IPS DF 19.7 (cell line): ENCODE measurements at regions not wholly inside any gene's neighbourhood (a gene's known extent, or its start where the extent isn't known, plus 50 kb on each side); places are given as distances from the start of the nearest gene placed in this dataset.
"Not testable (repeated sequence)": the region's sequence is repeated elsewhere in the genome, so short reads cannot be mapped to it uniquely, and the experiment has no call there.

ENCODE experiments used
- DNase-seq: peaks from one replicate; pipeline ENCODE4 v3.0.0-alpha.2; 2013; ENCODE audit warnings: low read depth, low spot score

DNA sequence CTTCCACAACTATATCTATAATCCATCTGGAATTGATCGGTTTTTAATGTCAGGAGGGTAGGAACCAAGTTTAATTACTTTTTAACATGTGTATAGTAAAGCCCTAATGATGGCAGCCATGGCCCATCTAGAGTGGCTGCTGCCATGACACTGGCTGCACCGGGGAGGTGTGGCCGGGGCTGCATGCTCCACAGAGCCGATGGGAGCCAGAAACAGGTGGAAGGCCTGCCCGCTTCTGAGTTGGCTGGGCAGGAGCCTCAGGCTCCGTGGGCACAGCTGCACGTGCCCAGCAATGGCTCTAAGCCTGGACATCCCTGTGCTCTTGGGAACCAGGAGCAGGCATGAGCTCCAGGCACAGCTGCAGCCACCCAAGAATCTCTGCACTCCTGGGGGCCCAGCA lies 73.0 kb downstream of the GBP6 start:
- no peak for DNase-seq

DNA sequence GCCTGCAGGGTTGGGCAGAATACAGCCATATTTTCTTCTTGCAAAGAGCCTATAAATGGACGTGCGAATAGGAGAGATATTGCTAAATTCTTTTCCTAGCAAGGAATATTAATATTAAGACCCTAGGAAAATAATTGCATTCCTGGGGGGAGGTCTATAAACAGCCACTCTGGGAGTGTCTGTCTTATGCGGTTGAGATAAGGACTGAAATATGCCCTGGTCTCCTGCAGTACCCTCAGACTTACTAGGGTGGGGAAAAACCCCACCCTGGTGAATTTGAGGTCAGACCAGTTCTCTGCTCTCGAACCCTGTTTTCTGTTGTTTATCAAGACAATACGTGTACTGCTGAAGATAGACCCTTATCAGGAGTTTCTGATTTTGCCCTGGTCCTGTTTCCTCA lies 74.4 kb downstream of the GBP6 start:
- DNase-seq = not testable (repeated sequence)

DNA sequence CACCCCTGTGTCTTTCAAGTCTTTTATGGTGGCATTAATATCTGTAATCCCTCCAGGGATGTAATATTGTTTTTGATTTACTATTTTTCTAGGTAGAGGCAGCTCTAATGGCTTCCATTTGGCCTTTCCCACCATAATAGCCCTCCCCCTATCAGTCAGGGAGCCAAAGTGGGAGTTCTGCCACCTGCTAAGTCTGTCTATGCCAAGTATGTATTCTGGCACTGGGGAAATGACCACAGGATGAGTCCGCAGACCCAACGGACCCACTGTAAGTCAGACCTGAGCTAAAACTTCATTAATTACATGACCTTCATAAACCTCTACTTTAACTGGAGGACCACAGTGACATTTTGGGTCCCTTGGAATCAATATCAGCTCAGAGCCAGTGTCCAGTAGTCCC lies 77.1 kb downstream of the GBP6 start:
- DNase-seq = no peak

DNA sequence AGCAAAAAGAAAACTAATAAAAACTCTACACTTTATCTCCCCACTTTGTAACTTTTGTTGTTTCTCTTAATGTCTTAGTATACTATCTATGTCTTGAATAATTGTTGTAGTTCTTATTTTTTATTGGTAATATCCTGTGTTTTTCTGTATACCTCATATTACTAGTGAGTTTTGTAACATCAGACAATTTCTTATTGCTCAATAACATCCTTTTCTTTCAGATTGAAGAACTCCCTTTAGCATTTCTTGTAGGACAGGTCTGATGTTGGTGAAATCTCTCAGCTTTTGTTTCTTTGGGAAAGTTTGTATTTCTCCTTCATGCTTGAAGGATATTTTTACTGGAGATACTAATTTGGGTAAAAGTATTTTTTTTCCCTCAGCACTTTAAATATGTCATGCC lies 79.8 kb upstream of the LRRC8B start:
- no peak for DNase-seq

DNA sequence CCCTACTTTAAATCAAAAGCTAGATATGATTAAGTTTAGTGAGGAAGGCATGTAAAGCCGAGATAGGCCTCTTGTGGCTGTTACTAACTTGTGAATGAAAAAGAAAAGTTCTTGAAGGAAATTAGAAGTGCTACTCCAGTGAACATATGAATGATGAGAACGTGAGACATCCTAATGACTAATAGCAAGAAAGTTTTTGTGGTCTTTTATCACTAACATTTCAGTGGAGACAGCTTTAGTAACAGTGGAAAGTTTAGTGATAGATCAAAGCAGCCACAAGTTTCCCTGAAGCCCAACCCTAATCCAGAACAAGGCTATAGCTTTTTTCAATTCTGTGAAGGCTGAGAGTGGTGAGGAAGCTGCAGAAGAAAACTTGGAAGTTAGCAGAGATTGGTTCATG lies 73.6 kb upstream of the LRRC8B start:
- no peak for DNase-seq

DNA sequence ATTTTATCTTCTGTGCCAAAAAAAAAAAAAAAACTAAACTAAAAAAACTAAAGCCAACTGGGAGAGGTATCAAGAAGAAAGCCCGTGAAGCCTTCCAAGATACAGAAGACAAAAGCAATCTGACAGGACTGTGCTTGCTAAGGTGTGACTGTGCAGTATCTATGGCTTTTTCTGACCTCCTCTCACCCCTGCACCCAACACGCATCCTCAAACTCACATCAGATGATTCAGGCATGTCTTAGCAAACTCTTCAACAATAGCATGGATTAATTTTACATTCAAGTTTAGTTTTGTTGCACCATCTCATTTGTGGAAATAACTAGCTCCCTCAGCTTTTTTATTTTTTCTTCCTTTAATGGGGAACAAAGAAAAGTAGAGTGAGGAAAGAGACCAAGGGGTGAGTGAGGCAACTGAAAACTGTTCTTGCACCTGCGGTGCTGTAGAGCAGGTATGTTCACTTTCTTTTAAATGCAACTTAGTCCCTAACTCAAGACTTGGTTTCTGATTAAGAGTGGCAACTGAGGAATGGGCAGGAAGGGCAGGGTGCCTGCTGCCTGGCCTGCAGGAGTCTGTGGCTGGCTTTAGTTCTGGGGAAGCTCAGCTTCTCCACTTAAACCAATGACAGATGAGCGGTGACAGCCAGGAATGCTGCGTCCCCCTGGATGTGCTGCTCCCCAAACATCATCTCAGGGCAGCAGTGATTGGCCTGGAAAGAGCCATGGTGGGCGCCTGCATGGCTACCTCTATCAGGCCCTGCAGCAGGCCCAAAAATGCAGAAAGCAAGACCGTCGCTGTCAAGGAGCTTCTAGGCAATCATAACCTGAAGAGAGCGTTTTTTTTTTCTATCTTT lies 71.3 kb upstream of the LRRC8B start:
- no peak for DNase-seq

DNA sequence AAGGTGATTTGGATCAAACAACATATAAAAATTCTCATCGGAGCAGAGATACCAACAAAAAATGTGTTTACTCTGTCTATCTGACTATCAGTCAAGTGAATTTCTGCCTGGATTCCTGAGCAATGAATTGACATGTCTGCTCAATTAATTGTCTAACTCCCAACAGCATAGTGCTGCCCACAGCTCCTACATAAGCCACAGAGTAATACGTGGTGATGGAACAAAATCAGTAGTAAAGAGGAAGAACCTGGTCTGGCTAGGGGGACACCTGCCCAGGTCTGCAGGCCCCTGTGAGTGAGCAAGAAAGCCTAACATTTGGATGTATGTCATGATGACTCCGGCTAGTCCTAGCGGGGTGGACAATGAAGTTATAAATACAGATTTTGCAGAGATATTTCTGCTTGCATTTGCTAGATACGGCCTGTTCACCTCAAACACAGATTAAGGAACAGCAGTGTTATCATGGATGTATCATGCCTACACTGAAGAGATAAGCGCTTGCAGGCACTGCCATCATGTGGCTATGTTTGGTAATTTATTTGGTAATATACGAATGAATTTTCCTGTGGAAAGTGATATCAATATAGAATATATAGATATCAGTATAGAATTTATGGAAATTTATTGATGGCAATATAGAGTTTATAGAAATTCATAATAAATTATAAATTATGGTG lies 69.6 kb upstream of the LRRC8B start:
- no peak for DNase-seq

DNA sequence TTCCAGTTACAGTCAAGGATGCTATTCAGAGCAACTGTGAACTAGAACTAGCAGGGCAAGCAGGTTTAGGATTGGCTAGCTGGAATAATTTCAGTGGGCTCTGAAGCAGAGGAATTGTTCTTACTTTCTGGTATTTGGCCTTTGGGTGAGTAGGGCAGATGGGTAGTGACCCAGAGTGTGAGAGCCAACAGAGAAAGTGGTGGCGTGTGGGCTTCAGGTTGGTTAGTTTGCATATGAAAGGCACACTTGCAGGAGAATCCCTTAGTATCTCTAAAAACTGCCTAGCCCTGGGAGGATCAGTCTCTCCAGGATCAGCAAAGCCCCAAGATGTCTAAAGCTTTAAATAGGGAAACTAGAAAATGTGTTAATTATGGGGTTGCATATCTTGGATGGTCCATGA lies 67.6 kb upstream of the LRRC8B start:
- peak; percentile 25 for DNase-seq

DNA sequence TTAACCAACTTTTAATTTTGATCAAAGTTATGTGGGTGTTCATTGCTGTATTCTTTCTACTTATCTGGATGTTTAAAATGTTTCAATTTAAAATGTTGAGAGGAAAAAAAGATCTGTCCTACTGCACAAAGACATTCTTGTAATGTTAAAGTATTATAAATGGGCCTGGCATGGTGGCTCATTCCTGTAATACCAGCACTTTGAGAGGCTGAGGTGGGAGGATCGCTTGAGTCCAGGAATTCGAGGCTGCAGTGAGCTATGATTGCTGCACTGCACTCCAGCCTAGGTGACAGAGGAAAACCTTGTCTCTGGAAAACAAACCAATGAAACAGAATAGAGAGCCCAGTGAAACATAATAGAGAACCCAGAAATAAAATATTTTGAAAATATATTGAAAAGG lies 65.5 kb upstream of the LRRC8B start:
- no peak for DNase-seq

DNA sequence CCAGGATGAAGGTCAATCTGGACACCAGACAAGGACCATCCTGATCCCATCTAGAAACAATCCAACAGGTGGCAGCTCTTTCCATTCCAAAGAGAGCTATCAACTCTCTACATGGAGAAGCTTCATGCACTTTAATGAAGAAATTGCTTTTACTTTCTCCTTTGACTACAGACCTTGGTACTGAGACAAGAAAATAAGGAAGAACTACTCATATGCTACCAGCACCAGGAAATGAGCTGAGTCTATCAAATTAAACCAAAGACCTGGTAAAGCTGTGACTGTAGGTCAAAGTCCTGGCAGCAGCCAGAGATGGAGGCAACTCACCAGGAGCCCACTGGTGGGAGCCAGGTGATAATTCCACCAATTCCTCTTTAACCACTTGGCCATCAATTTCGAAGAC lies 64.3 kb upstream of the LRRC8B start:
- no peak for DNase-seq

DNA sequence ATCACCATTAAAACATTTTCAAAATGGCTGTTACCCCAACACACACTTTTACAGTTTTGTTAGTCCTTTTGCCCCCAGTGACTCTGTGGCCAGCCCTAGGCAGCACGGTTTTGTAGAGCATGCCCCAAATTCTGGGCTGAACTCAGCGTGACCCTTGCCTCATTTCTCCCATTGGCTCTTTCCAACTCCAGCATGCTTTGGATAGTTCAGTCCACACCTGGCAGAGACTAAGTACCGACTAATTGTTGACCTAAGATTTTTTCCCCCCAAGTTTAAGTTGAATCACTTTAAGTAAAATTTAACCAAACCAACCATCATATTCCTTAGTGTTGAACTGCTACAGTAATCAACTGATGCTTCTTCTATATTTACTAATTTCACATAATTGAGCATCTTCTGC lies 62.4 kb upstream of the LRRC8B start:
- no peak for DNase-seq

DNA sequence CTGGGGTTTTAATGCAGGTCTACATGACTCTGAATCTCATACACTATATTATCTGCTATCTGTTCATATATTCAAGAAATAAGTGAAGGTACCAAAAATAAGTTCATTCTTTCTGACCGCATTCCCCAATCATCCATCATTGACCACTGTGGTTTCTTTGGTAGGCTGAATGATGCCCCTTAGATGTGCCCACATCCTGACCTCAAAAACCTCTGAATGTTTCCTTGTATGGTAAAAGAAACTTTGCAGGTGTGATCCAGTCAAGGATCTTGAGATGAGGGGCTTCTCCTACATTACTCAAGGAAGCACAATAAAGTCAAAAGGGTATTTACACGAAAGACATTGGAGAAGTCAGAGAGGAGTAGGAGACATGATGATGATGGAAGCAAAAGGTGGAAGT lies 60.6 kb upstream of the LRRC8B start:
- no peak for DNase-seq

DNA sequence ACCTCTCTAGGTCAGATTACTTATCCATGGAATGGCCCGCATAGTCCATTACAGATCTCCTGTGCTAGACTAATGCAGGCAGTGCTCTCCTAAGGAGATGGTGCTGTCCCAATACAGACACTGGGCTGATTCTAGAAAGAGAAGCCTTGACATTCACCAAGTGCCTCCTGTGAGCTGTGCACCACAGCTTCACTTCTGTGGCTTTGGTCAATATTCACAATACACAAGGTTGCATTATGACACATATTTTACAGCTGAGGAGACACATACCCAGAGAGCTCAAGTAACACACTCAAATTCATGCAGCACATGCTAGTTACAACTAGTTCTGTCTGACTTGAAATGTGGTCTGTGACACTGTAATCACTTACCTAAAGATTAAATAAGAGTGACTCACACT lies 59.4 kb upstream of the LRRC8B start:
- no peak for DNase-seq

DNA sequence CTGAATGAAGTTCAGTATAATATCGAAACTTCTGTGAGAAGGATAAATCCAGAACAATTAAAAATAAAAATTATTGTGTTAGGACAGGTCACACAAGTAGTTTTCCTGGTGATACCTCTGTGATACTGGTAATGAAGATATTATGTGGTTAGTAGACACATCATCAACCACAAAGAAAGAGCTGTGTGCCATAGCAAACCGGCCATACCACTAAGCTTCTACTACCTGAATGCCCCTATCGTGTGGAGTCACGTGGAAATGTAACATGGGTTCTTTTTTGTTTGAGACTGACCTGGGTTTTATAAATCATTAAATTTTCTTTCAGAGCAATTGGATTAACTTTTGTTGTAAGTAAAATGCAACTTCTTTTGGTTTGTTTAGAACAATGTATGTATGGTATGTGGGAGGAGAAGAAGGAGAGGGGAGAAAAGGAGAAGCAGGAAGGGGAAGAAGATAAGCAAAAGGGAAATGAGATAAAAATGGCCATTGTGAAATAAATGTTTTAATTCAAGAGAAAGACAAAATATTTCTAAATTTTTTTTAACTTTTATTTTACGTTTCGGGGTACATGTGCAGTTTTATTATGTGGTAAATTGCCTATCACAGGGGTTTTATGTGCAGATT lies 58.2 kb upstream of the LRRC8B start:
- no peak for DNase-seq

DNA sequence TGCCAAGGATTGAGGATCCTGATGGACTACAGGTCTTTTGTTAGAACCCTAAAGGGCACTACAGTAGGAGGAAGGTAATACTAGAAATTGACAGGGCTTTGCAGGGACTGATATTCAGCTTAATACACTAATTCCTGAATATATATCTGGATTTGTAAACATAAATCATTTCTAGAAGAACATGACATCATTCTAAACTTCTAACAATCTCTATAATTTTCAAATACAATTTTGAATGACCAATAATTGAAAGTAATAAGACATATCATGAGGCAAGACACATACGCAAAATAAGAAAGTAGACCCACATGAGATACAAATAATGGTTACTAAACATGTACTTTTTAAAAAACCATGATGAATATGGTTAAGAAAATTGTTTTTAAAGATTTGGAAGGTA lies 52.4 kb upstream of the LRRC8B start:
- no peak for DNase-seq

DNA sequence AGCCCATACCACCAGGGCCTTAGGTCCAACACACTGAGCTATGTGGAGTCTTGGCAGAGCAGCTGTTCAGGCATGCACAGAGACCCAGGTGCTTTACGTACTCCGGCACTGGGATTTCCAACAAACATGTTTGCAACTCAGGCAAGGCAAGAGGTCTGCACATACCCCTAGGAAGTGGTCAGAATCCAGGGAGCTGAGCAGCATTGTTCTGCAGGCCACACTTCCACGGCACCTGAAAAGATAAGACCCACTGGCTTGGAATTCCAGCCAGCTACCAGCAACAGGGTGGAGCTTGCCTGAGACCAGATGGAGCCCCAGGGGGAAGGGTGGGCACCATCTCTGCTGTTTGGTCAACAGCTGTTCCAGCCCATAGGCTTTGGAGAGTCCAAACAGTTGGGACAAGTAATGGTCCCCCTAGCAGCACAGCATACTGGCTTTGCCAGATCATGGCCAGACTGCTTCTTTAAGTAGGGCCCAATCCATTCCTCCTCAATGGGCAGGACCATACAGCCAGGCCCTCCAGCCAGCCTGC lies 51.7 kb upstream of the LRRC8B start:
- no peak for DNase-seq
